ENCODE measurements at regions not wholly inside any gene's neighbourhood (a gene's known extent, or its start where the extent isn't known, plus 50 kb on each side); places are given as distances from the start of the nearest gene placed in this dataset.

DNA sequence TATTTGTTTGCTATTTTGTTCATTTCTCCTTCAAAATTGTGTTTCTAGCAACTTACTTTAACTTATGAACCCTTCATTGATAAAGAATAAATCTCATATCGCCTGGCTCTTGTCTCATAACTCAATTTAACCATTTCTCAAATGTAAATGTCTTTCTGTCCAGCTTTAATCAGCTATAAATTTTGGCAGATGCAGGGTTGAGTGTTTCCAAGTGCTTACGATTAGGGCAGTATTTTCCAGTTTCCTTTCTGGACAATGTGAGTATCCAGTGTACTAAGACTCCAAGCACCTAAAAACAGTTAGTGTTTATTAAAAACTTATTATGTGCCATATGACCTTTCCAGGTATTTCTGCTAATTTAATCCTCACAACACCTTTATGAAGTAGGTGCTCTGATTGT, 218.6 kb upstream of the GK2 start:
- POLR2A ChIA-PET (ENCODE audit: unreplicated experiment) = no interaction called here
- no peak overlapping the region for H3K18ac ChIP-seq (ENCODE audit: low read depth, low read length)
- H3K4me3 ChIP-seq (ENCODE audit: insufficient read depth, low read depth, low read length) = no peak overlapping the region
- no peak overlapping the region for H2BK15ac ChIP-seq (ENCODE audit: low read depth, low read length)
- no CpG with 5 or more reads among the region's 2 CpGs for WGBS, 2 experiments (ENCODE audit: extremely low coverage in 2 of 2, insufficient read length in 1 of 2)
- H3K27ac ChIP-seq (ENCODE audit: insufficient read depth, low read length) = no peak overlapping the region
- H2AK9ac ChIP-seq (replicated peaks; ENCODE audit: low read depth, low read length, poor library complexity) = no peak overlapping the region
- no peaks in the 10 kb centered on the region for H3K79me1 ChIP-seq (ENCODE audit: low read depth in 1 of 2, low read length in 2 of 2)
- no peak overlapping the region for H2BK20ac ChIP-seq (ENCODE audit: low read depth, low read length)
- H3K14ac ChIP-seq (replicated peaks; ENCODE audit: low read depth, low read length) = no peak overlapping the region
- in situ Hi-C loops (cut with MboI; ENCODE audit: low sequenced_read_pairs) = no loop called here
- TF ChIP-seq FOS (IDR thresholded peaks at IDR 0.05; ENCODE audit: low read depth, low read length) = no peak
- no peak for TF ChIP-seq USF2 (IDR thresholded peaks at IDR 0.05; ENCODE audit: low read depth, low read length)
- TF ChIP-seq MAZ (IDR thresholded peaks at IDR 0.05; ENCODE audit: borderline replicate concordance, low read depth, low read length) = no peak
- TF ChIP-seq RAD21 (IDR thresholded peaks at IDR 0.05; ENCODE audit: low read length) = no peak
- TF ChIP-seq CEBPB (IDR thresholded peaks at IDR 0.05; ENCODE audit: low read depth, low read length) = no peak
- TF ChIP-seq RFX5 (IDR thresholded peaks at IDR 0.05; ENCODE audit: low read depth, low read length) = no peak
- TF ChIP-seq MAFK (IDR thresholded peaks at IDR 0.05; ENCODE audit: low read depth, low read length) = no peak
- no peak for TF ChIP-seq POLR2A (IDR thresholded peaks at IDR 0.05; ENCODE audit: low read depth, low read length)
- no peak for TF ChIP-seq RCOR1 (IDR thresholded peaks at IDR 0.05; ENCODE audit: insufficient replicate concordance, low read length)
- TF ChIP-seq CTCF (conservative IDR thresholded peaks at IDR 0.05; ENCODE audit: low read depth, low read length) = no peak
- TF ChIP-seq MXI1 (IDR thresholded peaks at IDR 0.05; ENCODE audit: borderline replicate concordance, low read depth, low read length) = no peak
- TF ChIP-seq BHLHE40 (IDR thresholded peaks at IDR 0.05; ENCODE audit: low read depth, low read length) = no peak
- no peak overlapping the region for H2BK5ac ChIP-seq (ENCODE audit: low read depth, low read length, poor library complexity, severe bottlenecking)
- H3K23ac ChIP-seq (ENCODE audit: low read depth, low read length) = no peak overlapping the region
- no peak overlapping the region for H2BK120ac ChIP-seq (ENCODE audit: low read depth, low read length)
- ATAC-seq (ENCODE audit: low read depth) (no peak), DNase-seq (no peak)
- BruUV-seq (replicated peaks) = no TSS peak
- H4K91ac ChIP-seq (ENCODE audit: insufficient read depth, low read depth, low read length) = no peak overlapping the region
- no peak overlapping the region for H3K4ac ChIP-seq (ENCODE audit: low read depth, low read length)
- intact Hi-C loops (cut with micrococcal nuclease) = no loop called here
- no peak overlapping the region for H4K5ac ChIP-seq (ENCODE audit: low read depth, low read length)
- no peak overlapping the region for H2AK5ac ChIP-seq (ENCODE audit: low read depth, low read length)
- H3K9me3 ChIP-seq (ENCODE audit: control insufficient read depth, insufficient read depth, low read length) = no peaks in the 10 kb centered on the region
- no peaks in the 10 kb centered on the region for H3K36me3 ChIP-seq (ENCODE audit: control insufficient read depth, insufficient read depth, low read length)
- no peak overlapping the region for H3K4me2 ChIP-seq (ENCODE audit: low read depth, low read length)
- H3K9me1 ChIP-seq (ENCODE audit: insufficient read depth, low read length) = no peaks in the 10 kb centered on the region
- H4K8ac ChIP-seq (ENCODE audit: low read depth in 2 of 2, low read length in 2 of 2) = no peak overlapping the region
- dilution Hi-C loops (cut with HindIII; ENCODE audit: low sequenced_read_pairs, unreplicated experiment) = no loop called here
- no peak overlapping the region for H3K56ac ChIP-seq (ENCODE audit: extremely low read depth, insufficient read depth, low read length)
- CTCF ChIA-PET = no interaction called here
- H3K9ac ChIP-seq (ENCODE audit: low read depth, low read length) = no peak overlapping the region
- H4K20me1 ChIP-seq (ENCODE audit: insufficient read depth, low read length) = no peaks in the 10 kb centered on the region
- H3K27me3 ChIP-seq (ENCODE audit: control insufficient read depth, insufficient read depth, low read length) = no peaks in the 10 kb centered on the region
- peaks cover 2% of the 10 kb centered on the region; the same call in 1 of the 2 replicates for H3K4me1 ChIP-seq (ENCODE audit: control insufficient read depth, insufficient read depth, low read length)
- no peak overlapping the region for H2AFZ ChIP-seq (replicated peaks; ENCODE audit: low read length, poor library complexity)

Measured in IMR-90 (cell line).